Suprapubic skin (tissue), 4 donors: ENCODE measurements at regions not wholly inside any gene's neighbourhood (a gene's known extent, or its start where the extent isn't known, plus 50 kb on each side); places are given as distances from the start of the nearest gene placed in this dataset.

Experiments used
- CTCF ChIP-seq, 2 donors: fragments of 200-600 bp in 1 of 2; fragments of 450-650 bp in 1 of 2; sonication (generic) in 1 of 2; IDR thresholded peaks; one replicate each; pipeline ENCODE4 v1.5.1; 2016 to 2019; ENCODE audit warnings: antibody characterized with exemption in 2 of 2, mild to moderate bottlenecking in 1 of 2, moderate library complexity in 1 of 2
- EP300 ChIP-seq: sonication (generic); formaldehyde crosslinking; IDR thresholded peaks from one replicate; pipeline ENCODE4 v1.6.1; 2017; ENCODE audit warnings: antibody characterized with exemption
- POLR2A ChIP-seq, 2 donors: fragments of 450-650 bp; IDR thresholded peaks; one replicate each; pipeline ENCODE4 v1.6.1; 2017; ENCODE audit warnings: antibody characterized with exemption in 2 of 2, mild to moderate bottlenecking in 2 of 2, moderate library complexity in 2 of 2
- POLR2AphosphoS5 ChIP-seq, 3 donors: sonication (generic); formaldehyde crosslinking; IDR thresholded peaks; one replicate each; pipeline ENCODE4 v1.6.1; 2017; ENCODE audit warnings: antibody characterized with exemption in 3 of 3

- TF ChIP-seq CTCF (IDR thresholded peaks at IDR 0.05), result no peak
- no peak for TF ChIP-seq POLR2A (IDR thresholded peaks at IDR 0.05)
- TF ChIP-seq POLR2AphosphoS5 (IDR thresholded peaks at IDR 0.05), result no peak
- no peak for TF ChIP-seq EP300
Observed at GRCh38 chr14:104286496-104286895, 148.1 kb downstream of the KIF26A start.
